Cerebellar nuclear complex (tissue), 1 donor: ENCODE measurements at regions not wholly inside any gene's neighbourhood (a gene's known extent, or its start where the extent isn't known, plus 50 kb on each side); places are given as distances from the start of the nearest gene placed in this dataset.

Experiments
- DNase-seq, 2 experiments: peaks; one replicate each; lab custom pipeline; 2025; lab: John Stamatoyannopoulos, UW

GRCh38 chr10:131774681-131775085 is 126.1 kb upstream of the PPP2R2D start:
- no peak for DNase-seq

GRCh38 chr10:131775433-131775832 is 125.4 kb upstream of the PPP2R2D start:
- DNase-seq: no peak

- DNase-seq: no peak
Measured at GRCh38 chr10:131775833-131776232, 125.0 kb upstream of the PPP2R2D start.

- no peak for DNase-seq
Measured at GRCh38 chr10:131776496-131776895, 124.3 kb upstream of the PPP2R2D start.

- no peak for DNase-seq
Measured at GRCh38 chr10:131777162-131777561, 123.6 kb upstream of the PPP2R2D start.

GRCh38 chr10:131777921-131778320 is 122.9 kb upstream of the PPP2R2D start:
- DNase-seq: no peak

GRCh38 chr10:131778385-131778784 is 122.4 kb upstream of the PPP2R2D start:
- DNase-seq: no peak

GRCh38 chr10:131778842-131779241 is 122.0 kb upstream of the PPP2R2D start:
- no peak for DNase-seq

GRCh38 chr10:131779661-131780394 is 121.0 kb upstream of the PPP2R2D start:
- no peak for DNase-seq

- no peak for DNase-seq
Measured at GRCh38 chr10:131781076-131781475, 119.7 kb upstream of the PPP2R2D start.

GRCh38 chr10:131781791-131782190 is 119.0 kb upstream of the PPP2R2D start:
- DNase-seq: no peak

GRCh38 chr10:131784363-131785120 is 116.3 kb upstream of the PPP2R2D start:
- DNase-seq: no peak

- DNase-seq: no peak
Measured at GRCh38 chr10:131785121-131785460, 115.7 kb upstream of the PPP2R2D start.

GRCh38 chr10:131786756-131787605 is 113.8 kb upstream of the PPP2R2D start:
- DNase-seq: peak in 1 of 2 experiments; percentile 1

GRCh38 chr10:131787961-131788360 is 112.8 kb upstream of the PPP2R2D start:
- no peak for DNase-seq

- no peak for DNase-seq
Measured at GRCh38 chr10:131788386-131788785, 112.4 kb upstream of the PPP2R2D start.

GRCh38 chr10:131789516-131789915 is 111.3 kb upstream of the PPP2R2D start:
- DNase-seq: no peak

- DNase-seq: no peak
Measured at GRCh38 chr10:131790021-131790420, 110.8 kb upstream of the PPP2R2D start.

GRCh38 chr10:131792011-131792651 is 108.7 kb upstream of the PPP2R2D start:
- no peak for DNase-seq

- no peak for DNase-seq
Measured at GRCh38 chr10:131792809-131793208, 108.0 kb upstream of the PPP2R2D start.

- no peak for DNase-seq
Measured at GRCh38 chr10:131795761-131796160, 105.0 kb upstream of the PPP2R2D start.

GRCh38 chr10:131797626-131798025 is 103.2 kb upstream of the PPP2R2D start:
- no peak for DNase-seq
